Ishikawa (cell line): ENCODE measurements at regions not wholly inside any gene's neighbourhood (a gene's known extent, or its start where the extent isn't known, plus 50 kb on each side); places are given as distances from the start of the nearest gene placed in this dataset.

Experiments
- CREB1 ChIP-seq: IDR thresholded peaks from 2 replicates; pipeline ENCODE4 v1.6.1; 2012; ENCODE audit warnings: low read depth
- EP300 ChIP-seq: IDR thresholded peaks from 2 replicates; pipeline ENCODE4 v1.6.1; 2012; ENCODE audit warnings: borderline replicate concordance
- MAX ChIP-seq: IDR thresholded peaks from 2 replicates; pipeline ENCODE4 v1.6.1; 2012
- RAD21 ChIP-seq: IDR thresholded peaks from 2 replicates; pipeline ENCODE4 v1.6.1; 2012; ENCODE audit warnings: low read depth
- TAF1 ChIP-seq: IDR thresholded peaks from 2 replicates; pipeline ENCODE4 v1.6.1; 2012; ENCODE audit warnings: low read depth, mild to moderate bottlenecking
- TCF12 ChIP-seq: IDR thresholded peaks from 2 replicates; pipeline ENCODE4 v1.6.1; 2012; ENCODE audit warnings: low read depth
- YY1 ChIP-seq: IDR thresholded peaks from 2 replicates; pipeline ENCODE4 v1.6.1; 2012; ENCODE audit warnings: low read depth

- TF ChIP-seq TAF1 (no peak), EP300 (no peak), YY1 (no peak), RAD21 (no peak), TCF12 (no peak), MAX (no peak), CREB1 (no peak)
Measured at GRCh38 chr17:72563952-72564351, 443.1 kb downstream of the SOX9 start.
